ENCODE measurements at regions not wholly inside any gene's neighbourhood (a gene's known extent, or its start where the extent isn't known, plus 50 kb on each side); places are given as distances from the start of the nearest gene placed in this dataset.
"Not testable (repeated sequence)": the region's sequence is repeated elsewhere in the genome, so short reads cannot be mapped to it uniquely, and the experiment has no call there.

DNA sequence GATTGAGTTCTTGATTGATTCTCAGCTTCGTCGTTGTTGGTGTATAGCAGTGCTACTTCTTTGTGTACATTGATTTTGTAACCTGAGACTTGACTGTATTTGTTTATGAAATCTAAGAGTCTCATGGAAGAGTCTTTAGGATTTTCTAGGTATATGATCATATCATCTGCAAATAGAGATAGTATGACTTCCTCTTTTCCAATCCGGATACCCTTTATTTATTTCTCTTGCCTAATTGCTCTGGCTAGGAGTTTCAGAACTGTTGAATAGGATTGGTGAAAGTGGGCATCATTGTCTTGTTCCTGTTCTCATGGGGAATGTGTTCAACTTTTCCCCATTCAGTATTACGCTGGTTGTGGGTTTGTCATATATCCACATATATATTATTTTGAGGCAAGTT lies 72.3 kb upstream of the ADORA2B start:
- CTCF ChIA-PET; DNase-seq; POLR2A ChIA-PET; H3K4me1 Mint-ChIP-seq; H3K4me3 Mint-ChIP-seq; H3K36me3 Mint-ChIP-seq (ENCODE audit: low read depth); H3K9me3 Mint-ChIP-seq; H3K27ac Mint-ChIP-seq: not testable (repeated sequence)
- peaks cover 18% of the 10 kb centered on the region for H3K27me3 Mint-ChIP-seq

DNA sequence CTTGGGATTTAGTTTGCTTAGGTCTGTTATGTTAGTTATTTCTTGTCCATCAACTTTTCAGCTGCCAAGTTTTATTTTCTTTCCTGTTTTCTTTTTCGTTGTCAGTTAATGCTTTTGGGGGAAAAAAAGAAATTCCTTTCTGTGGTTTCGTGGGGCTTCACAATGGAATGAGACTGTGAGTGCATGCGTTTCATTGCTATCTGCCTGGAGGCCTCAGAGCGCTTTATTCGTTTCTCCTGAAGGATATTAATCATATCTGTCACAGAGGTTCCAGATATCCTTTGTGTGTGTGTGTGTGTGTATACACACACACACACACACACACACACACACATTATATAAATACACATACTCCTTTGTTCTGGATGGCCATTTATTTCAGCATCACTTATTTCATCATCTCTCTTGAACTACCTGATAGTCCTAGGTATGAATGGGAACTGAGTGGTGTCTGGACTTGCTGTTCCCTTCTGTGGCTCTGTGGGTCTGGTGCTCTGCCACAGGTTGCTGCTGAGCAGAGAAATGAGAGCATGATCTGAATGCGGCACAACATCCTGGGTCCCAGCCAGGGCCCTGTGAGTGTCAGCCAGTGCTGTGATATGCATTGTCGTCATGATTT lies 66.9 kb upstream of the ADORA2B start:
- CTCF ChIA-PET; H3K36me3 Mint-ChIP-seq (ENCODE audit: low read depth); POLR2A ChIA-PET; H3K27ac Mint-ChIP-seq; H3K4me1 Mint-ChIP-seq; DNase-seq; H3K9me3 Mint-ChIP-seq; H3K4me3 Mint-ChIP-seq: not testable (repeated sequence)
- peaks cover 14% of the 10 kb centered on the region for H3K27me3 Mint-ChIP-seq

DNA sequence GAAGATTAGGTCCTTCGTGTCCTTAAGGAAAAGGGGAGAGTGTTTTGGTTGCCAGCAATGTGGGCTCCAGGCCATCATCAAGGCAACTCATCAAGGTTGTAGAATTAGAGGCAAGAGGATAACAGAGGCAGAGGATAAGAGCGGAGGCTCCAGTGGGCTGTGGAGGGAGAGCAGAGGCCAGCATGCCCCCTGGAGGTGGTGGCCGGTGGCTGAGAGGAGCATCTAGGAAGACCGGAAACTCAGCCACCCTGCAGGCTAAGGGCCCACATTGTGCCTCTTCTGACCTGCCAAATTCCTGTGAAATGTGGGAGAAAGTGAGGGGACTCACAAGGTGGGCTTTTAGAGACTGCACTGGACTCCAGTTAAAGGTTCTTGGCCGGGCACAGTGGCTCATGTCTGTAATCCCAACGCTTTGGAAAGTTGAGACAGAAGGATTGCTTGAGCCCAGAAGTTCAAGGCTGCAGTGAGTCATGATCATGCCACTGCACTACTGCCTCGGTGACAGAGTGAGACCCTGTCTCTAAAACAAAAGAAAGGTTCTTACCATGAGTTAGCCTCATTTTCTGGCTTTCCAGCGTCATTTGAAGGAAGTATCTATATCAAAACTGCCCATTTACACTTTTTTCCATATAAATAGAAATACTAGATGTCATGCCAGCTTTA lies 62.7 kb upstream of the ADORA2B start:
- Mint-ChIP-seq H3K9me3 (no peaks in the 10 kb centered on the region), H3K4me1 (peaks cover 17% of the 10 kb centered on the region)
- CTCF ChIA-PET: no interaction called here

DNA sequence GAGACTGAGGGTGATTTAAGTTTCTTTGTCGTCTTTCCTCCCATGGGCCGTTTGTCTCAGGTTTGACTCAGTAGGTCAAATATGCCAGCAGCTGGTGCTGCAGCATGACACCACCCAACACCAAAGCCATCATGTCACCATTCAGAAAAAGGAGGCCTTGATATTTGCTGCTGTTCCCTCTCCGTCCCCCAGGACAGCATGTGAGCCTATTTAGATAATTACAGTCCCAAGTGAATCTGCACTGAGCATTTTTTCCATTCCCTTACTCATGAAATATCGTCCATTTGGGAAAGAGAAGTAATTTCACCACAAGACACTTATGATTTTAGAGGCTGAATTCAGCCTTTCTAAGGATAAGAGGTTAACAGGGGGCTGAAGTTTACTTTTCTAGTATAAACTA lies 62.2 kb upstream of the ADORA2B start:
- H3K4me1 Mint-ChIP-seq: peaks cover 20% of the 10 kb centered on the region
- no peak overlapping the region for H3K4me3 Mint-ChIP-seq
- ChIA-PET CTCF (no interaction called here), POLR2A (no interaction called here)
- no peak for DNase-seq
- H3K36me3 Mint-ChIP-seq (ENCODE audit: low read depth): no peaks in the 10 kb centered on the region
- no peaks in the 10 kb centered on the region for H3K9me3 Mint-ChIP-seq
- H3K27me3 Mint-ChIP-seq: peaks cover 1% of the 10 kb centered on the region
- no peak overlapping the region for H3K27ac Mint-ChIP-seq

More for the DNA sequence above, 62.7 kb upstream of the ADORA2B start:
- Mint-ChIP-seq H3K36me3 (ENCODE audit: low read depth) (no peaks in the 10 kb centered on the region), H3K4me3 (no peak overlapping the region), H3K27ac (no peak overlapping the region), H3K27me3 (peaks cover 1% of the 10 kb centered on the region)
- no peak for DNase-seq
- POLR2A ChIA-PET: no interaction called here

DNA sequence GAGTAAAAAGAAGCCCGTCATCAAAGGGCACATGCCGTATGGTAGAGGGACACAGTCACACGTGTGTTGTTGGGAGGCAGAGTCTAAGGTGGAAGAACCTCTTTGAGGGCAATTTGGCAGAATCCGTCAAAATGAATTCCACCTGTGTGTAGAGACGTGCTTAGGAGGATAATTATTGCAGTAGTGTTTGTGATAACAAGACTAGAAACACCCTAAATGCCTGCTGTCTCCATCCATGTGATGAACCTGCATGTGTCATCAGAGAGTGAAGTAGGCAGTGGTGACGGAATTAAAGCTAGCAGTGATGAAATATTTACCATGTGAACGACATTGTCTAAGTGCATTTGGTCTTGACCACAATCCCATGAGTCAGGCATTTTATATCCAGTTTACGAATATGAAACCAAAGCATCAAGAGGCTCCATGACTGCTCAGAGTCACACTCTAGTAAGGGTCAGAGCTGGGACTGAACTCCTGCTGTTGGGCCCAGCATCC lies 61.3 kb upstream of the ADORA2B start:
- CTCF ChIA-PET: no interaction called here
- H3K4me3 Mint-ChIP-seq: no peak overlapping the region
- H3K9me3 Mint-ChIP-seq: no peaks in the 10 kb centered on the region
- POLR2A ChIA-PET: no interaction called here
- no peak for DNase-seq
- peaks cover 20% of the 10 kb centered on the region for H3K4me1 Mint-ChIP-seq
- H3K27me3 Mint-ChIP-seq: peaks cover 1% of the 10 kb centered on the region
- no peaks in the 10 kb centered on the region for H3K36me3 Mint-ChIP-seq (ENCODE audit: low read depth)
- H3K27ac Mint-ChIP-seq: no peak overlapping the region

DNA sequence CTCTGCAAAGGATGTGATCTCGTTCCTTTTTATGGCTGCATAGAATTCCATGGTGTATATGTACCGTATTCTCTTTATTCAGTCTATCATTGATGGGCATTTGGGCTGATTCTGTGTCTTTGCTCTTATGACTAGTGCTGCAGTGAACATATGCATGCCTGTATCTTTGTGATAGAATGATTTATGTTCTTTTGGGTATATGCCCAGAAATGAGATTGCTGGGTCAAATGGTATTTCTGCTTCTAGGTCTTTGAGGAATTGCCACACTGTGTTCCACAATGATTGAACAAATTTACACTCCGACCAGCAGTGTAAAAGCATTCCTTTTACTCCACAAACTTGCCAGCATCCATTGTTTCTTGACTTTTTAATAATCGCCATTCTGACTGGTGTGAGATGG lies 60.2 kb upstream of the ADORA2B start:
- Mint-ChIP-seq H3K27ac (no peak overlapping the region), H3K27me3 (peaks cover 1% of the 10 kb centered on the region), H3K4me3 (no peak overlapping the region), H3K4me1 (peaks cover 20% of the 10 kb centered on the region), H3K36me3 (ENCODE audit: low read depth) (no peaks in the 10 kb centered on the region), H3K9me3 (no peaks in the 10 kb centered on the region)
- ChIA-PET POLR2A (no interaction called here), CTCF (interaction anchor here (1.0 kb wide), 1 partner anchor 60 kb away, joined by 3 read pairs; the partner anchor contains the start of gene ADORA2B)
- DNase-seq: no peak

DNA sequence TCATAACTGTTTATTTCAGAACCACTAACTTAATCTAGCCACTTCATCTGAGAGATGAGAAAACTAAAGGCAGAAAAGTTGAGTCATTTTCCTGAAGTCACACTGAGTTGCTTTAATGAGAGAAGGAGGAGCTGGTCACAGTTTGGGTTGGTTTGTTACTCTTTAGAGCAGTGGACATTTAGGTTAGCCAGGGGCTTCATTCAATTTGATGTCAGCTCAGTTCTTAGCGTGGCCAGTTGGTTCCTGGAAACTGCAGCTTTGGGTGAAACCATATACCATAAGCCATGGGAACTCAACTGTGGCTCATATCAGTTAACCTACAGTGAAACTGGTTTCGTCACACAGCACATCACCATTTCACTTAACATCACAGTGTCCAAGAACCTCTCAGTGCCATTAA lies 59.2 kb upstream of the ADORA2B start:
- Mint-ChIP-seq H3K27ac (peak overlapping the region; percentile 48), H3K27me3 (peaks cover 1% of the 10 kb centered on the region), H3K9me3 (no peaks in the 10 kb centered on the region), H3K4me3 (no peak overlapping the region), H3K4me1 (peaks cover 20% of the 10 kb centered on the region), H3K36me3 (ENCODE audit: low read depth) (no peaks in the 10 kb centered on the region)
- ChIA-PET CTCF (interaction anchor here (1.0 kb wide), 1 partner anchor 59 kb away, joined by 3 read pairs; the partner anchor contains the start of gene ADORA2B), POLR2A (no interaction called here)
- DNase-seq: no peak

DNA sequence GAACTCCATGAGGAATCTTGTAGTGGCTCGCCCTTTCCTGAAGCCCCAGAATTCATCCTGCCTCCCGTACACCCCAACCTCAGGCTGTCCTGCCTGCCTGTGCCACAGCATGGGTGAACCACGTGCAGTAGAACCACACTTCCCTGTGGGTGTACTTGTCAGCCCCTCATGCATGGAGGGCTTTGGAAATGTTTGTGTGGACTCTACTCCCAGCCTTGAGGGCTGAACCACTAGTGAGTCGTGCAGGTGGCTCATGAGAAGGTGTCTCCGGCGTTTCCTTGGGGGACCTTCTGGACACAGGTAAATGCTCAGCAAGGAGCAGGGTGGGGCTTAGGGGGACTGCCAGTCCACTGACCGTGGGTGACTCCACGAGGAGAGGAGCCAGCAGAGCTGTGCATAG lies 58.7 kb upstream of the ADORA2B start:
- CTCF ChIA-PET: no interaction called here
- no peak overlapping the region for H3K4me3 Mint-ChIP-seq

DNA sequence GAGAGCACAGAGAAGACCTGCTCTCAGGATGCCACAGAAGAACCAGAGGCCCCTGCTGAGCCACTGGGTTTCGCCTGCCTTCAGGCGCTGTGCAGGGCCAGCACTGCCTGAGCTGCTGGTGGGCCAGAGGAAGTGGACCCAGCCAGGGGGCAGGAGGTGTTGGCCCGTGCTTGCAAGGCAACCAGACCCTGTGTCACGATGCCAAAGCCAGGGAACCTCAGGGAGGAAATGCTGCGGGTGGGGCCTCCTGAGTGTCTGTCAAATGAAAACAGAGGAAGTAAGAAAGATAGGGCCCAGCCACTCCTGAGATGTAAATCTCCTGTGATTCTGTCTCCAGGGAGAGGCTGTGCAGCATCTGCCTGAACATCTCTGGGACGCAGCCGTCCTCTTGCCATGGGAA lies 58.1 kb upstream of the ADORA2B start:
- ChIA-PET CTCF (no interaction called here), POLR2A (no interaction called here)
- H3K4me3 Mint-ChIP-seq: no peak overlapping the region
- DNase-seq: peak; percentile 27
- peaks cover 1% of the 10 kb centered on the region for H3K27me3 Mint-ChIP-seq
- no peaks in the 10 kb centered on the region for H3K36me3 Mint-ChIP-seq (ENCODE audit: low read depth)
- no peak overlapping the region for H3K27ac Mint-ChIP-seq
- H3K4me1 Mint-ChIP-seq: peaks cover 20% of the 10 kb centered on the region
- H3K9me3 Mint-ChIP-seq: no peaks in the 10 kb centered on the region

More for the DNA sequence above, 58.7 kb upstream of the ADORA2B start:
- Mint-ChIP-seq H3K27ac (peak overlapping the region; percentile 48), H3K36me3 (ENCODE audit: low read depth) (no peaks in the 10 kb centered on the region), H3K9me3 (no peaks in the 10 kb centered on the region), H3K4me1 (peaks cover 20% of the 10 kb centered on the region), H3K27me3 (peaks cover 1% of the 10 kb centered on the region)
- no peak for DNase-seq
- POLR2A ChIA-PET: no interaction called here

DNA sequence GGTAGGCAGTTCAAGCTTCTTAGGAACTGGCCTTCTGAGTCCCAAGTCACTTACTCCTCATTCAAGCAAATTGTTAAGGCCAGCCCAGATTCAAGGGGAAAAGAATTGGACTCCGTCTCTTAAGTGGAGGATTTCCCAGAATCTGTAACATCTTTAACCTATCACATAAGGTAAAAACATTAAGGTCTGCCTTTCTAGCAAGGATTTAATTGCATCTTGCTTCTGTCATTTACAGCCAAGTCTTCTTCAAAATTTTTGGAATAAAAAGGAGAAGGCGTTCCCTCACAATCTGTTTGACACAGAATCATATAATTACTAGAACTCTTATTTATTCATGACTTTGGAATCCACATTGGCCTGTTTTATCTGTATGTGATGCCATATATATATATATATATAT lies 56.5 kb upstream of the ADORA2B start:
- ChIA-PET CTCF (no interaction called here), POLR2A (no interaction called here)
- H3K36me3 Mint-ChIP-seq (ENCODE audit: low read depth): no peaks in the 10 kb centered on the region
- H3K27ac Mint-ChIP-seq: no peak overlapping the region
- H3K4me1 Mint-ChIP-seq: peaks cover 20% of the 10 kb centered on the region
- H3K9me3 Mint-ChIP-seq: no peaks in the 10 kb centered on the region
- H3K27me3 Mint-ChIP-seq: peaks cover 4% of the 10 kb centered on the region
- DNase-seq: no peak
- no peak overlapping the region for H3K4me3 Mint-ChIP-seq

DNA sequence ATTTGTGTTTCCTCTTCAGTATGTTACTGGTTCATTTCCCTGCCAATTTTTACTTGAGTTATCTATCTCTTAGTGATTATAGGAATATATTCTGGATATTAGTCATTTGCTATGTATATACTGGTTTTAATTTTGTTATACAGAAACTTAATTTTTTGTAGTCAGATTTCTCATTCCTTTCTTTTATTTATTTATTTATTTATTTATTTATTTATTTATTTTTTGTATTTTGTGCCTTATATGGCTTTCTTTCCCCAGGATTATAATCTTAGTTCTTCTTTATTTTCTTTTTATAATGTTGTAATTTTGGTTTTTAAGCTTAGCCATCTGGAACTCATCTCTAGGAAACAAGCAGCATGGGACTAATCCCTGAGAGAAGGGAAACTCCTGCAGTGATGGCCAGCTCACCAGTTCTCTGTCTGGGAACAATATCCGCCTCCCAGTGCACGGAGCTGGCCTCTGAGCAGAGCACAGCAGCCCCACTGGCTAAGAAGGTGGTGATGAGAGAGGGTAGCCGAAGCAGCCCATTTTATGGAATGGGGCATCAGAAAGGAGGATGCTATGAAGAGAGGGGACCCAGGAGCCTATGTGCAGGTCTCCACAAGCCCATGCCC lies 54.5 kb upstream of the ADORA2B start:
- H3K27me3 Mint-ChIP-seq: peaks cover 13% of the 10 kb centered on the region
- no peak overlapping the region for H3K4me3 Mint-ChIP-seq
- no peaks in the 10 kb centered on the region for H3K36me3 Mint-ChIP-seq (ENCODE audit: low read depth)
- no peak for DNase-seq
- no peak overlapping the region for H3K27ac Mint-ChIP-seq
- no peaks in the 10 kb centered on the region for H3K9me3 Mint-ChIP-seq
- ChIA-PET POLR2A (no interaction called here), CTCF (no interaction called here)
- peaks cover 20% of the 10 kb centered on the region for H3K4me1 Mint-ChIP-seq

DNA sequence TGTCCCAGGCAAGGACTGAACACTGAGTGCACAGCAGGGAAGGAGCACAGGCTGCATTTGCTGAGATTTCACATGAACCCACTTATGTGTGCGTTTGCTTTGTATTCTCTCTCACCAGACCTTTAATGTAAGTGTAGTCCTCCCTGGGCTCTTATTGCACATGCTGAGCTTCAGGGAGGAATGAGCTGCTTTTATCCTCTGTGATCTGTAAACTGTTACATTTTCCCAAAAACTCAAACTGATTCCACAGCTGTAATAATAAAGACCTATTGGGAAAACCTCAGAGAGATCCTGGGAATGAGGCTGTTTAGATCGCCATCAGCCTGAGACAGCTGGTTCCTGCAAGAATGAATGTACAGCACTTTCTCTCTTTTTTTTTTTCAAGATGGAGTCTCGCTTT lies 53.6 kb upstream of the ADORA2B start:
- Mint-ChIP-seq H3K4me3 (no peak overlapping the region), H3K36me3 (ENCODE audit: low read depth) (peaks cover 2% of the 10 kb centered on the region), H3K27me3 (peaks cover 17% of the 10 kb centered on the region), H3K9me3 (peaks cover 2% of the 10 kb centered on the region), H3K27ac (no peak overlapping the region), H3K4me1 (peaks cover 11% of the 10 kb centered on the region)
- no peak for DNase-seq
- ChIA-PET CTCF (interaction anchor here (0.7 kb wide), 1 partner anchor 114 kb away, joined by 3 read pairs; no protein-coding TSS in a partner anchor), POLR2A (no interaction called here)

DNA sequence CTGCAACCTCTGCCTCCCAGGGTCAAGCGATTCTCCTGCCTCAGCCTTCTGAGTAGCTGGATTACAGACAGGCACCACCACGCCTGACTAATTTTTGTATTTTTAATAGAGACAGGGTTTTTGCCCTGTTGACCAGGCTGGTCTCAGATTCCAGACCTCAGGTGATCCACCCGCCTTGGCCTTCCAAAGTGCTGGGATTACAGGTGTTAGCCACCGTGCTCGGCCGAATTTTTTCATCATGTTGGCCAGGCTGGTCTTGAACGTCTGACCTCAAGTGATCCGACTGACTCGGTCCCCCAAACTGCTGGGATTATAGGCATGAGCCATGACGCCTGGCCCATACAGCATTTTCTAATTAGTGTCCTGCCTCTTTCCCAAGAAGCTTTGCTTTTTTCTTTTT lies 52.7 kb upstream of the ADORA2B start:
- H3K9me3 Mint-ChIP-seq: peaks cover 2% of the 10 kb centered on the region
- H3K27me3 Mint-ChIP-seq: peaks cover 17% of the 10 kb centered on the region
- ChIA-PET CTCF (no interaction called here), POLR2A (no interaction called here)
- H3K36me3 Mint-ChIP-seq (ENCODE audit: low read depth): peaks cover 2% of the 10 kb centered on the region
- peaks cover 2% of the 10 kb centered on the region for H3K4me1 Mint-ChIP-seq
- H3K4me3 Mint-ChIP-seq: no peak overlapping the region
- no peak for DNase-seq
- H3K27ac Mint-ChIP-seq: no peak overlapping the region
